Naive thymus-derived CD4-positive, alpha-beta T cell (primary cell): ENCODE measurements at regions not wholly inside any gene's neighbourhood (a gene's known extent, or its start where the extent isn't known, plus 50 kb on each side); places are given as distances from the start of the nearest gene placed in this dataset.

Experiments
- ATAC-seq: fragments of 150-1000 bp; cut with Tn5 transposase; 2 replicates; pipeline ENCODE4 v1.10.0; 2021; ENCODE audit warnings: mild to moderate bottlenecking, moderate library complexity
- CTCF ChIA-PET: fragments of 350-600 bp; sonication (Branson Sonifier 250); formaldehyde crosslinking; loops from one replicate; lab custom pipeline; 2021; ENCODE audit warnings: antibody characterized with exemption; lab: Charles Lee
- POLR2A ChIA-PET: fragments of 350-600 bp; sonication (Branson Sonifier 250); formaldehyde crosslinking; loops from one replicate; lab custom pipeline; 2021; ENCODE audit warnings: antibody characterized with exemption, inconsistent platforms; lab: Charles Lee
- DNase-seq, 9 donors: peaks; one replicate each; pipeline versions ENCODE4 v3.0.0 to v3.0.0-alpha.2; 2020 to 2022; ENCODE audit warnings: mixed read lengths in 1 of 9
- H3K27ac ChIP-seq: one replicate; pipeline ENCODE4 v1.7.0; 2013; ENCODE audit warnings: mild to moderate bottlenecking, low read depth, low read length, moderate library complexity
- H3K27me3 ChIP-seq, 2 donors: one replicate each; pipeline ENCODE4 v1.7.0; 2013; ENCODE audit warnings: low read length in 2 of 2, mild to moderate bottlenecking in 2 of 2, moderate library complexity in 2 of 2; ENCODE audit not compliant: control insufficient read depth in 2 of 2, insufficient read depth in 2 of 2
- H3K36me3 ChIP-seq, 3 experiments: 1 replicate in 2 of 3; 2 replicates in 1 of 3; pipeline ENCODE4 v1.7.0; 2013; ENCODE audit warnings: low read length in 3 of 3, mild to moderate bottlenecking in 3 of 3, moderate library complexity in 1 of 3; ENCODE audit not compliant: insufficient read depth in 3 of 3, control insufficient read depth in 2 of 3
- H3K4me1 ChIP-seq, 2 donors: one replicate each; pipeline ENCODE4 v1.7.0; 2013; ENCODE audit warnings: low read length in 2 of 2, mild to moderate bottlenecking in 2 of 2, moderate library complexity in 1 of 2; ENCODE audit not compliant: control insufficient read depth in 2 of 2, insufficient read depth in 2 of 2
- H3K4me3 ChIP-seq: 2 replicates; pipeline ENCODE4 v1.7.0; 2013; ENCODE audit warnings: mild to moderate bottlenecking, low read length
- H3K9me3 ChIP-seq, 3 experiments: 1 replicate in 2 of 3; 2 replicates in 1 of 3; pipeline ENCODE4 v1.7.0; 2013; ENCODE audit warnings: low read length in 3 of 3; ENCODE audit not compliant: control insufficient read depth in 2 of 3
- H3K27ac Mint-ChIP-seq, 9 donors: one replicate each; pipeline ENCODE4 v1.8.0; 2020 to 2022; ENCODE audit warnings: mixed read lengths in 9 of 9, mild to moderate bottlenecking in 8 of 9, moderate library complexity in 5 of 9, inconsistent platforms in 2 of 9
- H3K27me3 Mint-ChIP-seq, 5 donors: one replicate each; pipeline ENCODE4 v1.8.0; 2021 to 2022; ENCODE audit warnings: mixed read lengths in 5 of 5, mild to moderate bottlenecking in 1 of 5
- H3K36me3 Mint-ChIP-seq, 5 donors: one replicate each; pipeline ENCODE4 v1.8.0; 2020 to 2022; ENCODE audit warnings: mixed read lengths in 5 of 5, mild to moderate bottlenecking in 3 of 5, inconsistent platforms in 1 of 5
- H3K4me1 Mint-ChIP-seq, 7 donors: one replicate each; pipeline ENCODE4 v1.8.0; 2020 to 2022; ENCODE audit warnings: mixed read lengths in 7 of 7, mild to moderate bottlenecking in 3 of 7, inconsistent platforms in 1 of 7
- H3K4me3 Mint-ChIP-seq, 10 donors: one replicate each; pipeline ENCODE4 v1.8.0; 2020 to 2022; ENCODE audit warnings: mild to moderate bottlenecking in 10 of 10, mixed read lengths in 10 of 10, moderate library complexity in 6 of 10, inconsistent platforms in 2 of 10
- H3K9me3 Mint-ChIP-seq, 11 donors: one replicate each; pipeline ENCODE4 v1.8.0; 2020 to 2022; ENCODE audit warnings: mixed read lengths in 11 of 11, mild to moderate bottlenecking in 4 of 11, inconsistent platforms in 1 of 11, moderate library complexity in 1 of 11
- intact Hi-C, 2 donors: fragments of 100-400 bp; cut with micrococcal nuclease; formaldehyde crosslinking; loops; one replicate each; pipeline ENCODE4 v1.15.1; 2023

GRCh38 chr2:47239119-47239969 is 63.0 kb upstream of the CALM2 start:
- Mint-ChIP-seq H3K27me3 (peaks cover 0 to 23% (median 0%) of the 10 kb centered on the region in 5 donors), H3K36me3 (no peaks in the 10 kb centered on the region), H3K9me3 (no peaks in the 10 kb centered on the region), H3K27ac (no peak overlapping the region), H3K4me3 (no peak overlapping the region), H3K4me1 (peaks cover 0 to 3% (median 0%) of the 10 kb centered on the region in 7 donors)
- no peaks in the 10 kb centered on the region for H3K36me3 ChIP-seq
- ChIA-PET CTCF (no interaction called here), POLR2A (no interaction called here)
- no peak overlapping the region for H3K27ac ChIP-seq
- DNase-seq (no peak), ATAC-seq (no peak)
- intact Hi-C loops: no loop called here
- no peak overlapping the region for H3K4me3 ChIP-seq
- H3K9me3 ChIP-seq: no peaks in the 10 kb centered on the region
- no peaks in the 10 kb centered on the region for H3K27me3 ChIP-seq
- no peaks in the 10 kb centered on the region for H3K4me1 ChIP-seq

- no peaks in the 10 kb centered on the region for H3K9me3 ChIP-seq
- H3K27me3 ChIP-seq: no peaks in the 10 kb centered on the region
- intact Hi-C loops: no loop called here
- CTCF ChIA-PET: no interaction called here
- no peak overlapping the region for H3K4me3 Mint-ChIP-seq
- no peak for ATAC-seq
- DNase-seq: no peak
- no peak overlapping the region for H3K4me3 ChIP-seq
- POLR2A ChIA-PET: no interaction called here
- no peak overlapping the region for H3K27ac ChIP-seq
- no peaks in the 10 kb centered on the region for H3K36me3 Mint-ChIP-seq
- H3K27me3 Mint-ChIP-seq: peaks cover 0 to 26% (median 0%) of the 10 kb centered on the region in 5 donors
- H3K4me1 Mint-ChIP-seq: peaks cover 0 to 3% (median 0%) of the 10 kb centered on the region in 7 donors
- H3K27ac Mint-ChIP-seq: peak overlapping the region in 1 of 9 donors; percentile 51
- H3K9me3 Mint-ChIP-seq: no peaks in the 10 kb centered on the region
- no peaks in the 10 kb centered on the region for H3K36me3 ChIP-seq
- no peaks in the 10 kb centered on the region for H3K4me1 ChIP-seq
Measured at GRCh38 chr2:47238638-47239037, 62.3 kb upstream of the CALM2 start.

- Histone ChIP-seq H3K36me3 (no peaks in the 10 kb centered on the region), H3K4me3 (no peak overlapping the region), H3K27me3 (no peaks in the 10 kb centered on the region), H3K4me1 (no peaks in the 10 kb centered on the region), H3K27ac (no peak overlapping the region), H3K9me3 (no peaks in the 10 kb centered on the region)
- H3K27ac Mint-ChIP-seq: peak overlapping the region in 1 of 9 donors; percentile 56
- ChIA-PET POLR2A (no interaction called here), CTCF (no interaction called here)
- intact Hi-C loops: no loop called here
- peaks cover 0 to 3% (median 0%) of the 10 kb centered on the region in 7 donors for H3K4me1 Mint-ChIP-seq
- no peak for DNase-seq
- H3K9me3 Mint-ChIP-seq: no peaks in the 10 kb centered on the region
- no peaks in the 10 kb centered on the region for H3K36me3 Mint-ChIP-seq
- H3K4me3 Mint-ChIP-seq: no peak overlapping the region
- H3K27me3 Mint-ChIP-seq: peaks cover 0 to 28% (median 0%) of the 10 kb centered on the region in 5 donors
- no peak for ATAC-seq
Measured at GRCh38 chr2:47237375-47238334, 61.3 kb upstream of the CALM2 start.

- CTCF ChIA-PET: no interaction called here
- Mint-ChIP-seq H3K9me3 (no peaks in the 10 kb centered on the region), H3K4me1 (peaks cover 0 to 3% (median 0%) of the 10 kb centered on the region in 7 donors), H3K36me3 (no peaks in the 10 kb centered on the region), H3K4me3 (no peak overlapping the region), H3K27me3 (peaks cover 0 to 27% (median 3%) of the 10 kb centered on the region in 5 donors), H3K27ac (no peak overlapping the region)
- H3K4me3 ChIP-seq: no peak overlapping the region
- intact Hi-C loops: no loop called here
- H3K27me3 ChIP-seq: no peaks in the 10 kb centered on the region
- POLR2A ChIA-PET: no interaction called here
- H3K9me3 ChIP-seq: no peaks in the 10 kb centered on the region
- no peak for ATAC-seq
- H3K4me1 ChIP-seq: no peaks in the 10 kb centered on the region
- H3K36me3 ChIP-seq: no peaks in the 10 kb centered on the region
- no peak for DNase-seq
- H3K27ac ChIP-seq: no peak overlapping the region
Measured at GRCh38 chr2:47236503-47237215, 60.3 kb upstream of the CALM2 start.

GRCh38 chr2:47235132-47235531 is 58.8 kb upstream of the CALM2 start:
- POLR2A ChIA-PET: no interaction called here
- Mint-ChIP-seq H3K27ac (no peak overlapping the region), H3K36me3 (no peaks in the 10 kb centered on the region), H3K9me3 (no peaks in the 10 kb centered on the region), H3K4me3 (no peak overlapping the region), H3K4me1 (peaks cover 0 to 3% (median 0%) of the 10 kb centered on the region in 7 donors), H3K27me3 (peaks cover 0 to 20% (median 3%) of the 10 kb centered on the region in 5 donors)
- H3K9me3 ChIP-seq: no peaks in the 10 kb centered on the region
- H3K4me3 ChIP-seq: no peak overlapping the region
- DNase-seq (no peak), ATAC-seq (no peak)
- no peaks in the 10 kb centered on the region for H3K4me1 ChIP-seq
- CTCF ChIA-PET: no interaction called here
- intact Hi-C loops: no loop called here
- no peaks in the 10 kb centered on the region for H3K36me3 ChIP-seq
- no peaks in the 10 kb centered on the region for H3K27me3 ChIP-seq
- no peak overlapping the region for H3K27ac ChIP-seq

- DNase-seq (no peak), ATAC-seq (no peak)
- Histone ChIP-seq H3K27ac (no peak overlapping the region), H3K27me3 (no peaks in the 10 kb centered on the region), H3K4me1 (no peaks in the 10 kb centered on the region), H3K4me3 (no peak overlapping the region), H3K9me3 (no peaks in the 10 kb centered on the region), H3K36me3 (no peaks in the 10 kb centered on the region)
- no peaks in the 10 kb centered on the region for H3K9me3 Mint-ChIP-seq
- CTCF ChIA-PET: no interaction called here
- H3K4me1 Mint-ChIP-seq: peaks cover 0 to 3% (median 0%) of the 10 kb centered on the region in 7 donors
- H3K27ac Mint-ChIP-seq: no peak overlapping the region
- no peaks in the 10 kb centered on the region for H3K36me3 Mint-ChIP-seq
- H3K27me3 Mint-ChIP-seq: peaks cover 0 to 20% (median 3%) of the 10 kb centered on the region in 5 donors
- POLR2A ChIA-PET: no interaction called here
- intact Hi-C loops: no loop called here
- H3K4me3 Mint-ChIP-seq: no peak overlapping the region
Measured at GRCh38 chr2:47234456-47234855, 58.1 kb upstream of the CALM2 start.
